ENCODE measurements at regions not wholly inside any gene's neighbourhood (a gene's known extent, or its start where the extent isn't known, plus 50 kb on each side); places are given as distances from the start of the nearest gene placed in this dataset.

DNA sequence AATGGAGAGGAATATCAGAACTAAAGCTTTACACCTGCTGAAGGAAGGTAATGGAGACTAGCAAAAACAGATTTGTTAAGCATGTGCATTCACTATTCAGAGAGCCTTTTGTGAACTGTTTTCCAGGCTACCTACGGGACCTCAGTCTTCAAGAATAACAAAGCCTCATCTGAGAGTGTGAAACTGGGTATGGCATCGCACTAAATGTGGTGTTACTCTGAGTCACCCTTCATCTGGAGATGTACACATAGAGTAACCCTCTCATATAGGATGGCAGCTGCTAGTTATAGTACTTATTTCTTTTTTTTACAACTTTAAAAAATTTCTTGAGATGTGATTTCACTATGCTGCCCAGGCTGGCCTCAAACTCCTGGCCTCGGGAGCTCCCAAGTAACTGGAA lies 306.8 kb downstream of the ZNF608 start:
- no peak overlapping the region for H3K18ac ChIP-seq (ENCODE audit: insufficient read length, low read depth, low read length)
- H3K4ac ChIP-seq (ENCODE audit: low read depth, low read length) = no peak overlapping the region
- peak overlapping the region; percentile 80 for H2BK5ac ChIP-seq (ENCODE audit: insufficient read length, low read length)
- no peak overlapping the region for H2BK12ac ChIP-seq (ENCODE audit: insufficient read length, low read depth, low read length)
- DNase-seq = no peak
- no peak overlapping the region for H4K5ac ChIP-seq (ENCODE audit: insufficient read length, low read depth, low read length)
- WGBS (ENCODE audit: extremely low coverage, insufficient read length, low lambda C conversion rate) = no CpG with 5 or more reads among the region's 3 CpGs
- H2AFZ ChIP-seq (ENCODE audit: low read length) = no peak overlapping the region
- no peak overlapping the region for H3K4me2 ChIP-seq (ENCODE audit: insufficient read depth, insufficient read length, low read length)
- no peak overlapping the region for H3T11ph ChIP-seq (ENCODE audit: low read length)
- peaks cover 20% of the 10 kb centered on the region for H3K4me1 ChIP-seq (ENCODE audit: insufficient read depth, low read length)
- H3K23ac ChIP-seq (ENCODE audit: insufficient read length, low read depth, low read length) = no peak overlapping the region
- no peak overlapping the region for H3K56ac ChIP-seq (ENCODE audit: insufficient read length, low read depth, low read length)
- peak overlapping the region; percentile 95 for H3K27ac ChIP-seq (ENCODE audit: insufficient read length, low read depth, low read length)
- Mint-ChIP-seq H3K4me1 (peaks cover 45 to 55% of the 10 kb centered on the region in 2 experiments), H3K4me3 (no peak overlapping the region), H3K27me3 (ENCODE audit: low read depth) (no peaks in the 10 kb centered on the region), H3K36me3 (ENCODE audit: insufficient read depth in 1 of 3, low read depth in 3 of 3) (peaks cover 9 to 18% (median 18%) of the 10 kb centered on the region in 3 experiments), H3K9me3 (peaks cover 7 to 15% of the 10 kb centered on the region in 2 experiments), H3K27ac (peak overlapping the region in 2 of 3 experiments; percentile 90 to 92; a peak in 3 of 7 replicates)
- no peaks in the 10 kb centered on the region for H3K9me3 ChIP-seq (ENCODE audit: control insufficient read depth, low read depth, low read length)
- no peaks in the 10 kb centered on the region for H3K79me1 ChIP-seq (ENCODE audit: insufficient read depth, low read depth, low read length, poor library complexity, severe bottlenecking)
- no peak overlapping the region for H2BK120ac ChIP-seq (ENCODE audit: low read depth, low read length, poor library complexity, severe bottlenecking)
- H3K79me2 ChIP-seq (ENCODE audit: insufficient read depth, low read length) = no peaks in the 10 kb centered on the region
- H4K8ac ChIP-seq (replicated peaks; ENCODE audit: insufficient read length, low read depth, low read length) = no peak overlapping the region
- no peaks in the 10 kb centered on the region for H4K20me1 ChIP-seq (ENCODE audit: control insufficient read depth, insufficient read depth, insufficient read length)
- H2BK20ac ChIP-seq (ENCODE audit: low read depth, low read length, poor library complexity, severe bottlenecking) = no peak overlapping the region
- H3K27me3 ChIP-seq (ENCODE audit: insufficient read depth, low read length) = no peaks in the 10 kb centered on the region
- H2BK15ac ChIP-seq (ENCODE audit: low read depth, low read length) = no peak overlapping the region
- no peaks in the 10 kb centered on the region for H3K23me2 ChIP-seq (ENCODE audit: insufficient read length, low read depth, low read length, poor library complexity, severe bottlenecking)
- no peak overlapping the region for H3K9ac ChIP-seq (ENCODE audit: extremely low read depth, insufficient read length, low read length)
- H4K91ac ChIP-seq (ENCODE audit: insufficient read length, low read depth, low read length) = no peak overlapping the region
- no peak overlapping the region for H2AK5ac ChIP-seq (ENCODE audit: insufficient read length, low read length)
- no peak overlapping the region for H3K14ac ChIP-seq (ENCODE audit: insufficient read depth, low read length)
- TF ChIP-seq, protein P1, sequence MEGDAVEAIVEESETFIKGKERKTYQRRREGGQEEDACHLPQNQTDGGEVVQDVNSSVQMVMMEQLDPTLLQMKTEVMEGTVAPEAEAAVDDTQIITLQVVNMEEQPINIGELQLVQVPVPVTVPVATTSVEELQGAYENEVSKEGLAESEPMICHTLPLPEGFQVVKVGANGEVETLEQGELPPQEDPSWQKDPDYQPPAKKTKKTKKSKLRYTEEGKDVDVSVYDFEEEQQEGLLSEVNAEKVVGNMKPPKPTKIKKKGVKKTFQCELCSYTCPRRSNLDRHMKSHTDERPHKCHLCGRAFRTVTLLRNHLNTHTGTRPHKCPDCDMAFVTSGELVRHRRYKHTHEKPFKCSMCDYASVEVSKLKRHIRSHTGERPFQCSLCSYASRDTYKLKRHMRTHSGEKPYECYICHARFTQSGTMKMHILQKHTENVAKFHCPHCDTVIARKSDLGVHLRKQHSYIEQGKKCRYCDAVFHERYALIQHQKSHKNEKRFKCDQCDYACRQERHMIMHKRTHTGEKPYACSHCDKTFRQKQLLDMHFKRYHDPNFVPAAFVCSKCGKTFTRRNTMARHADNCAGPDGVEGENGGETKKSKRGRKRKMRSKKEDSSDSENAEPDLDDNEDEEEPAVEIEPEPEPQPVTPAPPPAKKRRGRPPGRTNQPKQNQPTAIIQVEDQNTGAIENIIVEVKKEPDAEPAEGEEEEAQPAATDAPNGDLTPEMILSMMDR (conservative IDR thresholded peaks at IDR 0.05) = no peak
